Nephron (organoid): ENCODE measurements at regions not wholly inside any gene's neighbourhood (a gene's known extent, or its start where the extent isn't known, plus 50 kb on each side); places are given as distances from the start of the nearest gene placed in this dataset.

ENCODE experiments used
- H3K27ac Mint-ChIP-seq, 3 experiments: 2 replicates each; pipeline ENCODE4 v1.8.0; 2020; ENCODE audit warnings: mixed read lengths in 3 of 3, mild to moderate bottlenecking in 2 of 3, moderate library complexity in 1 of 3
- H3K27me3 Mint-ChIP-seq: 2 replicates; pipeline ENCODE4 v1.8.0; 2021; ENCODE audit warnings: low read depth, mild to moderate bottlenecking, moderate library complexity, mixed read lengths
- H3K36me3 Mint-ChIP-seq: 2 replicates; pipeline ENCODE4 v1.8.0; 2020; ENCODE audit warnings: low read depth, mixed read lengths
- H3K4me1 Mint-ChIP-seq: 2 replicates; pipeline ENCODE4 v1.8.0; 2020; ENCODE audit warnings: mixed read lengths
- H3K4me3 Mint-ChIP-seq, 3 experiments: 2 replicates each; pipeline ENCODE4 v1.8.0; 2020; ENCODE audit warnings: mild to moderate bottlenecking in 3 of 3, mixed read lengths in 3 of 3, moderate library complexity in 2 of 3
- H3K9me3 Mint-ChIP-seq: 2 replicates; pipeline ENCODE4 v1.8.0; 2020; ENCODE audit warnings: mixed read lengths
- CTCF ChIP-seq, 3 experiments: fragments of 200-600 bp; sonication (generic); IDR thresholded peaks; one replicate each; pipeline ENCODE4 v1.5.0; 2021; ENCODE audit warnings: antibody characterized with exemption in 3 of 3; ENCODE audit not compliant: unreplicated experiment in 3 of 3

DNA sequence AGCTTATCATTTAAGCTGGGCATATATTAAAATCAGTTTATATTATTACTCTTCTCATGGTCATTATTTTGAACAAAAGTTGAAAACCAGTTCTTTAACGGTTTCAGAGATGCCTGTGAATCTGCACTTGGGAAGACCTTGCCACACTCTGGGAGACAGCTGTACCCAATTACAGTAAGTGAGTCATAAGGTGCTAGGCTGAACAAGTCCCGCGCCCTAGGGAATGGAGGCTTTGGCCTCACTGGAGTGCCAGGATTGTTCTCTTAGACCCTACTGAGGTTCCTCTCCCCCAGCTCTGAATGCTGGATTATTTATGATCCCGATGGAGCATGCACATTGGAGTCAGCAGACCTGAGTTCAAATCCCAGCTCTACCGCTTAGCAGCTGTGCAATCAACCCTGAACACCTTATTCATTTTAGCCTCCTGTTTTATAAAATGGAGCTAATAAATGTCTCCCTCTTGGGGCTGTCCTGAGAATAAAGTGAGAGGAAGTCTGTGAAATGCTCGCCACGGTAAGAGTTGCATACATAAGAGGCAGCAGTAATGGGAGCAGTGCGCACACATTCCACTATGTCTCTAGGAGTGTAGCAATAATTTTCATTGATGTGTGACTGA lies 266.2 kb downstream of the FOXD2 start:
- Mint-ChIP-seq H3K27ac (peak overlapping the region in 2 of 3 experiments; percentile 74 to 92), H3K9me3 (no peaks in the 10 kb centered on the region), H3K4me1 (peaks cover 49% of the 10 kb centered on the region), H3K27me3 (peaks cover 69% of the 10 kb centered on the region), H3K4me3 (no peak overlapping the region), H3K36me3 (no peaks in the 10 kb centered on the region)
- peak; percentile 42 to 55 (median 46) for TF ChIP-seq CTCF (IDR thresholded peaks at IDR 0.05; ENCODE audit: unreplicated experiment in 3 of 3)

GRCh38 chr1:47705517-47706130 lies 267.8 kb downstream of the FOXD2 start:
- Mint-ChIP-seq H3K9me3 (no peaks in the 10 kb centered on the region), H3K36me3 (no peaks in the 10 kb centered on the region), H3K4me1 (peaks cover 39% of the 10 kb centered on the region), H3K4me3 (peak overlapping the region in 1 of 3 experiments; percentile 4), H3K27me3 (peaks cover 79% of the 10 kb centered on the region), H3K27ac (peak overlapping the region; percentile 4 to 44 (median 31))
- TF ChIP-seq CTCF (IDR thresholded peaks at IDR 0.05; ENCODE audit: unreplicated experiment in 3 of 3), result no peak

DNA sequence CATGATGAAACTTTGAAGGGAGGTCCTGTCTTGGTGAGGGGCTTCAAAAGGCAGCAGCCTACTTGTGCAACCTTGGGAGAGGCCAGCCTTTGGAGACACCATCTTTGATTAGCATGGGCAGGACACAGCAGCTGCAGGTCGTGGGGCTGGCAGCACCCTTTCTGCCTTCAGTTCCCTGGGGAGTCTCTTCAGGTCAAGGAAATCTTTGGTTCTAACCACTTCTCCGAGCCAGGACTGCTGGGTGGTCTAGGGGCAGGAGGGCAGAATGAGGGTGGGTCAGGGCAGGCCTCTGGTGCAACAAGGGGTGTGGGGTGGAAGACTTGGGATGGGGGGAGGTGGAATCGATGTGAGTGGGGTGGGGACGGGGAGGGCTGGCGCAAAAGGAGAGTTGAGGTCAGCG lies 269.7 kb downstream of the FOXD2 start:
- Mint-ChIP-seq H3K27me3 (peaks cover 85% of the 10 kb centered on the region), H3K27ac (no peak overlapping the region), H3K4me1 (peaks cover 28% of the 10 kb centered on the region), H3K36me3 (no peaks in the 10 kb centered on the region), H3K4me3 (peak overlapping the region in 1 of 3 experiments; percentile 28), H3K9me3 (no peaks in the 10 kb centered on the region)
- TF ChIP-seq CTCF (IDR thresholded peaks at IDR 0.05; ENCODE audit: unreplicated experiment in 3 of 3), result no peak

- Mint-ChIP-seq H3K9me3 (no peaks in the 10 kb centered on the region), H3K4me3 (peak overlapping the region; percentile 69 to 75 (median 71)), H3K27me3 (peaks cover 88% of the 10 kb centered on the region), H3K4me1 (peaks cover 26% of the 10 kb centered on the region), H3K27ac (peak overlapping the region in 2 of 3 experiments; percentile 57 to 64), H3K36me3 (no peaks in the 10 kb centered on the region)
- TF ChIP-seq CTCF (IDR thresholded peaks at IDR 0.05; ENCODE audit: unreplicated experiment in 3 of 3), result no peak
Observed at GRCh38 chr1:47708019-47708535, 270.2 kb downstream of the FOXD2 start.

DNA sequence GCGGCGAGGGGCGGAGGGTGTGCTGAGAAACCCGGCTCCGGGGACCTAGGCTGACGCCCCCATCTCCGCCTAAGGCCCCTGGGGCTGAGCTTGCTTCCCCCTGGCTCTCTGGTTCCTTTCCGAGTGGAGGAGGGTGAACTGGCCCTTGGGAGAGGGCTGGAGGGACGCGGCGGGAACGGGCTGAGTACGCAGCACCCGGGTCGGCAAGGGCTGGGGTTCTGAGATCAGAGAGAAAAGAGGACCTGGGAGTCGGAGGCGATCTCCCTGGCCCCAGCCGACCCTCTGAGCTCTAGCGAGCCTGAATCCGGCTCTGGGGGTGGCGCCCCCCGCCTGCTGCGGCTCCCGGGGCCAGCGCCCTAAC lies 270.8 kb downstream of the FOXD2 start:
- TF ChIP-seq CTCF (IDR thresholded peaks at IDR 0.05; ENCODE audit: unreplicated experiment in 3 of 3), result no peak
- peaks cover 90% of the 10 kb centered on the region for H3K27me3 Mint-ChIP-seq
- H3K27ac Mint-ChIP-seq, result no peak overlapping the region
- peaks cover 20% of the 10 kb centered on the region for H3K4me1 Mint-ChIP-seq
- H3K36me3 Mint-ChIP-seq, result no peaks in the 10 kb centered on the region
- H3K4me3 Mint-ChIP-seq, result peak overlapping the region; percentile 63 to 73 (median 67)
- H3K9me3 Mint-ChIP-seq, result no peaks in the 10 kb centered on the region
